H9 (cell line): ENCODE measurements at regions not wholly inside any gene's neighbourhood (a gene's known extent, or its start where the extent isn't known, plus 50 kb on each side); places are given as distances from the start of the nearest gene placed in this dataset.

Experiments used
- DNase-seq: peaks from one replicate; pipeline ENCODE4 v3.0.0-alpha.2; 2017
- H2AFZ ChIP-seq: one replicate; pipeline ENCODE4 v1.6.1; 2013; ENCODE audit warnings: mild to moderate bottlenecking, low read length, control low read depth, moderate library complexity
- H2AK5ac ChIP-seq: 2 replicates; pipeline ENCODE4 v1.6.1; 2013; ENCODE audit warnings: low read length, control low read depth, mixed read lengths; ENCODE audit not compliant: insufficient read length
- H2BK120ac ChIP-seq: one replicate; pipeline ENCODE4 v1.6.1; 2013; ENCODE audit warnings: low read depth, mild to moderate bottlenecking, low read length, control low read depth, inconsistent platforms; ENCODE audit not compliant: poor library complexity, severe bottlenecking
- H2BK12ac ChIP-seq: 2 replicates; pipeline ENCODE4 v1.6.1; 2013; ENCODE audit warnings: low read length, control low read depth, mixed read lengths, low read depth; ENCODE audit not compliant: insufficient read length
- H2BK15ac ChIP-seq: 2 replicates; pipeline ENCODE4 v1.6.1; 2013; ENCODE audit warnings: low read depth, low read length, control low read depth
- H2BK20ac ChIP-seq: one replicate; pipeline ENCODE4 v1.6.1; 2013; ENCODE audit warnings: low read depth, mild to moderate bottlenecking, low read length, control low read depth, inconsistent platforms; ENCODE audit not compliant: poor library complexity, severe bottlenecking
- H2BK5ac ChIP-seq: 2 replicates; pipeline ENCODE4 v1.6.1; 2013; ENCODE audit warnings: low read length, control low read depth, mixed read lengths; ENCODE audit not compliant: insufficient read length
- H3K14ac ChIP-seq: 2 replicates; pipeline ENCODE4 v1.6.1; 2013; ENCODE audit warnings: low read length, control low read depth; ENCODE audit not compliant: insufficient read depth
- H3K18ac ChIP-seq: 2 replicates; pipeline ENCODE4 v1.6.1; 2013; ENCODE audit warnings: low read depth, mild to moderate bottlenecking, mixed read lengths, low read length, control low read depth; ENCODE audit not compliant: insufficient read length
- H3K23ac ChIP-seq: 2 replicates; pipeline ENCODE4 v1.6.1; 2013; ENCODE audit warnings: low read length, control low read depth, mixed read lengths, low read depth; ENCODE audit not compliant: insufficient read length
- H3K23me2 ChIP-seq: 2 replicates; pipeline ENCODE4 v1.6.1; 2013; ENCODE audit warnings: low read depth, mild to moderate bottlenecking, mixed read lengths, low read length, control low read depth; ENCODE audit not compliant: insufficient read length, poor library complexity, severe bottlenecking
- H3K27ac ChIP-seq: 2 replicates; pipeline ENCODE4 v1.5.1; 2013; ENCODE audit warnings: low read length, control low read depth, mixed read lengths, low read depth; ENCODE audit not compliant: insufficient read length
- H3K27me3 ChIP-seq: 2 replicates; pipeline ENCODE4 v1.6.1; 2013; ENCODE audit warnings: low read length, control low read depth, inconsistent platforms; ENCODE audit not compliant: insufficient read depth
- H3K4ac ChIP-seq: 2 replicates; pipeline ENCODE4 v1.6.1; 2013; ENCODE audit warnings: low read depth, mild to moderate bottlenecking, control low read depth, inconsistent platforms, low read length, moderate library complexity
- H3K4me1 ChIP-seq: 2 replicates; pipeline ENCODE4 v1.6.1; 2013; ENCODE audit warnings: low read length, control low read depth, inconsistent platforms; ENCODE audit not compliant: insufficient read depth
- H3K4me2 ChIP-seq: 2 replicates; pipeline ENCODE4 v1.6.1; 2013; ENCODE audit warnings: low read length, control low read depth, mixed read lengths; ENCODE audit not compliant: insufficient read length, insufficient read depth
- H3K56ac ChIP-seq: 2 replicates; pipeline ENCODE4 v1.6.1; 2013; ENCODE audit warnings: low read depth, mild to moderate bottlenecking, mixed read lengths, low read length, control low read depth; ENCODE audit not compliant: insufficient read length
- H3K79me1 ChIP-seq: 2 replicates; pipeline ENCODE4 v1.6.1; 2013; ENCODE audit warnings: low read depth, mild to moderate bottlenecking, moderate library complexity, low read length, control low read depth, inconsistent platforms; ENCODE audit not compliant: insufficient read depth, poor library complexity, severe bottlenecking
- H3K79me2 ChIP-seq: 2 replicates; pipeline ENCODE4 v1.6.1; 2013; ENCODE audit warnings: low read length, control low read depth, inconsistent platforms; ENCODE audit not compliant: insufficient read depth
- H3K9ac ChIP-seq: 2 replicates; pipeline ENCODE4 v1.6.1; 2013; ENCODE audit warnings: low read length, control low read depth, mixed read lengths; ENCODE audit not compliant: insufficient read length; ENCODE audit errors: extremely low read depth
- H3K9me3 ChIP-seq: one replicate; pipeline ENCODE4 v1.6.1; 2013; ENCODE audit warnings: low read depth, low read length, inconsistent platforms; ENCODE audit not compliant: control insufficient read depth
- H3T11ph ChIP-seq: one replicate; pipeline ENCODE4 v1.6.1; 2013; ENCODE audit warnings: mild to moderate bottlenecking, low read length, control low read depth, inconsistent platforms
- H4K20me1 ChIP-seq: one replicate; pipeline ENCODE4 v1.6.1; 2013; ENCODE audit not compliant: control insufficient read depth, insufficient read length, insufficient read depth
- H4K5ac ChIP-seq: 2 replicates; pipeline ENCODE4 v1.6.1; 2013; ENCODE audit warnings: low read depth, mild to moderate bottlenecking, mixed read lengths, low read length, control low read depth; ENCODE audit not compliant: insufficient read length
- H4K8ac ChIP-seq: replicated peaks from 2 replicates; pipeline ENCODE4 v1.6.1; 2013; ENCODE audit warnings: low read length, control low read depth, mixed read lengths, low read depth; ENCODE audit not compliant: insufficient read length
- H4K91ac ChIP-seq: 2 replicates; pipeline ENCODE4 v1.6.1; 2013; ENCODE audit warnings: low read depth, mild to moderate bottlenecking, moderate library complexity, mixed read lengths, low read length, control low read depth; ENCODE audit not compliant: insufficient read length
- H3K27ac Mint-ChIP-seq, 3 experiments: 2 replicates in 2 of 3; 3 replicates in 1 of 3; pipeline ENCODE4 v1.8.0; 2020 to 2021; ENCODE audit warnings: mixed read lengths in 3 of 3, mild to moderate bottlenecking in 1 of 3, moderate library complexity in 1 of 3
- H3K27me3 Mint-ChIP-seq: 2 replicates; pipeline ENCODE4 v1.8.0; 2021; ENCODE audit warnings: low read depth, mild to moderate bottlenecking, moderate library complexity, mixed read lengths
- H3K36me3 Mint-ChIP-seq, 3 experiments: 2 replicates in 2 of 3; 3 replicates in 1 of 3; pipeline ENCODE4 v1.8.0; 2020 to 2021; ENCODE audit warnings: low read depth in 3 of 3, mixed read lengths in 3 of 3; ENCODE audit not compliant: insufficient read depth in 1 of 3
- H3K4me1 Mint-ChIP-seq, 2 experiments: 2 replicates each; pipeline ENCODE4 v1.8.0; 2020; ENCODE audit warnings: mixed read lengths in 2 of 2
- H3K4me3 Mint-ChIP-seq, 2 experiments: 2 replicates in 1 of 2; 3 replicates in 1 of 2; pipeline ENCODE4 v1.8.0; 2020 to 2021; ENCODE audit warnings: mild to moderate bottlenecking in 2 of 2, mixed read lengths in 2 of 2, moderate library complexity in 1 of 2
- H3K9me3 Mint-ChIP-seq, 2 experiments: 2 replicates in 1 of 2; 3 replicates in 1 of 2; pipeline ENCODE4 v1.8.0; 2020; ENCODE audit warnings: mild to moderate bottlenecking in 2 of 2, mixed read lengths in 2 of 2, moderate library complexity in 1 of 2
- whole genome bisulfite sequencing: extraction: QIAGEN DNeasy Blood & Tissue Kit; methylation state at CpG from one replicate; pipeline ENCODE4 v1.1.7; 2013; ENCODE audit warnings: missing lambda C conversion rate, low lambda C conversion rate, mixed read lengths; ENCODE audit not compliant: insufficient read length; ENCODE audit errors: extremely low coverage; 5-methylcytosine and 5-hydroxymethylcytosine counted together
- TF ChIP-seq, protein P1 (sequence below): fragments of 200-600 bp; sonication (generic); conservative IDR thresholded peaks from 3 replicates; pipeline ENCODE4 v1.8.0; 2021; ENCODE audit warnings: antibody characterized with exemption, mild to moderate bottlenecking

GRCh38 chr13:27370305-27370872 lies 54.0 kb upstream of the GTF3A start:
- no peaks in the 10 kb centered on the region; the same call in 1 of the 2 replicates for H3K4me1 ChIP-seq
- no peak for DNase-seq
- H2BK15ac ChIP-seq = no peak overlapping the region
- no peak overlapping the region for H3K4me2 ChIP-seq
- no peak overlapping the region for H2BK20ac ChIP-seq
- H3K4me1 Mint-ChIP-seq = peaks cover 14% of the 10 kb centered on the region in 2 experiments
- H2AFZ ChIP-seq = no peak overlapping the region
- H3K4ac ChIP-seq = no peak overlapping the region
- H3K79me2 ChIP-seq = no peaks in the 10 kb centered on the region
- no peak overlapping the region for H3T11ph ChIP-seq
- no peak overlapping the region for H2BK12ac ChIP-seq
- H4K5ac ChIP-seq = no peak overlapping the region
- H4K91ac ChIP-seq = no peak overlapping the region
- H3K23me2 ChIP-seq = no peaks in the 10 kb centered on the region
- H2BK5ac ChIP-seq = no peak overlapping the region
- no peaks in the 10 kb centered on the region for H3K79me1 ChIP-seq
- TF ChIP-seq, protein P1, sequence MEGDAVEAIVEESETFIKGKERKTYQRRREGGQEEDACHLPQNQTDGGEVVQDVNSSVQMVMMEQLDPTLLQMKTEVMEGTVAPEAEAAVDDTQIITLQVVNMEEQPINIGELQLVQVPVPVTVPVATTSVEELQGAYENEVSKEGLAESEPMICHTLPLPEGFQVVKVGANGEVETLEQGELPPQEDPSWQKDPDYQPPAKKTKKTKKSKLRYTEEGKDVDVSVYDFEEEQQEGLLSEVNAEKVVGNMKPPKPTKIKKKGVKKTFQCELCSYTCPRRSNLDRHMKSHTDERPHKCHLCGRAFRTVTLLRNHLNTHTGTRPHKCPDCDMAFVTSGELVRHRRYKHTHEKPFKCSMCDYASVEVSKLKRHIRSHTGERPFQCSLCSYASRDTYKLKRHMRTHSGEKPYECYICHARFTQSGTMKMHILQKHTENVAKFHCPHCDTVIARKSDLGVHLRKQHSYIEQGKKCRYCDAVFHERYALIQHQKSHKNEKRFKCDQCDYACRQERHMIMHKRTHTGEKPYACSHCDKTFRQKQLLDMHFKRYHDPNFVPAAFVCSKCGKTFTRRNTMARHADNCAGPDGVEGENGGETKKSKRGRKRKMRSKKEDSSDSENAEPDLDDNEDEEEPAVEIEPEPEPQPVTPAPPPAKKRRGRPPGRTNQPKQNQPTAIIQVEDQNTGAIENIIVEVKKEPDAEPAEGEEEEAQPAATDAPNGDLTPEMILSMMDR = no peak
- no peak overlapping the region for H3K4me3 Mint-ChIP-seq
- no peak overlapping the region for H3K27ac Mint-ChIP-seq
- H3K9ac ChIP-seq = no peak overlapping the region
- H3K27me3 Mint-ChIP-seq = peaks cover 42% of the 10 kb centered on the region
- no peak overlapping the region for H2BK120ac ChIP-seq
- WGBS = no CpG with 5 or more reads among the region's 12 CpGs
- no peak overlapping the region for H4K8ac ChIP-seq
- peaks cover 4 to 9% of the 10 kb centered on the region in 2 experiments; a peak in 3 of 5 replicates for H3K9me3 Mint-ChIP-seq
- no peaks in the 10 kb centered on the region for H4K20me1 ChIP-seq
- no peak overlapping the region for H3K56ac ChIP-seq
- no peak overlapping the region for H2AK5ac ChIP-seq
- H3K36me3 Mint-ChIP-seq = no peaks in the 10 kb centered on the region; a peak in 1 of 7 replicates
- no peaks in the 10 kb centered on the region for H3K27me3 ChIP-seq
- no peak overlapping the region for H3K23ac ChIP-seq
- H3K27ac ChIP-seq = no peak overlapping the region
- H3K14ac ChIP-seq = no peak overlapping the region
- H3K18ac ChIP-seq = no peak overlapping the region
- H3K9me3 ChIP-seq = no peaks in the 10 kb centered on the region
